GM21619 (cell line): ENCODE measurements at regions not wholly inside any gene's neighbourhood (a gene's known extent, or its start where the extent isn't known, plus 50 kb on each side); places are given as distances from the start of the nearest gene placed in this dataset.
"Not testable (repeated sequence)": the region's sequence is repeated elsewhere in the genome, so short reads cannot be mapped to it uniquely, and the experiment has no call there.

Source experiments
- ATAC-seq: cut with Tn5 transposase; IDR thresholded peaks from one replicate; pipeline ENCODE4 v1.9.1; 2021; ENCODE audit not compliant: unreplicated experiment

DNA sequence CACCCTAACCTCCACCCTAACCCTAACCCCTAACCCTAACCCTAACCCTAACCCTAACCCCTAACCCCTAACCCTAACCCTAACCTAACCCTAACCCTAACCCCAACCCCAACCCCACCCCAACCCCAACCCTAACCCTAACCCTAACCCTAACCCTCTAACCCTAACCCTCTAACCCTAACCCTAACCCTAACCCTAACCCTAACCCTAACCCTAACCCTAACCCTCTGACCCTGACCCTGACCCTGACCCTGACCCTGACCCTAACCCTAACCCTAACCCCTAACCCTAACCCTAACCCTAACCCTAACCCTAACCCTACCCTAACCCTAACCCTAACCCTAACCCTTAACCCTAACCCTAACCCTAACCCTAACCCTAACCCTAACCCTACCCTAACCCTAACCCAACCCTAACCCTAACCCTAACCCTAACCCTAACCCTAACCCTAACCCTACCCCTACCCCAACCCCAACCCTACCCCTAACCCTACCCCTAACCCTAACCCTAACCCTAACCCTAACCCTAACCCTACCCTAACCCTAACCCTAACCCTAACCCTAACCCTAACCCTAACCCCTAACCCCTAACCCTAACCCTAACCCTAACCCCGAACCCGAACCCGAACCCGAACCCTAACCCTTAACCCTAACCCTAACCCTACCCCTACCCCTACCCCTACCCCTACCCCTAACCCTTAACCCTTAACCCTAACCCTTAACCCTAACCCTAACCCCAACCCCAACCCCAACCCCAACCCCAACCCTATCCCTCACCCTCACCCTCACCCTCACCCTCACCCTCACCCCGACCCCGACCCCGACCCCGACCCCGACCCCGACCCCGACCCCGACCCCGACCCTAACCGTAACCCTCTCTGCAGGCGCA is 186.2 kb upstream of the CHL1 start:
- not testable (repeated sequence) for ATAC-seq

GRCh38 chr3:11734-12133 is 184.8 kb upstream of the CHL1 start:
- ATAC-seq: no peak

DNA sequence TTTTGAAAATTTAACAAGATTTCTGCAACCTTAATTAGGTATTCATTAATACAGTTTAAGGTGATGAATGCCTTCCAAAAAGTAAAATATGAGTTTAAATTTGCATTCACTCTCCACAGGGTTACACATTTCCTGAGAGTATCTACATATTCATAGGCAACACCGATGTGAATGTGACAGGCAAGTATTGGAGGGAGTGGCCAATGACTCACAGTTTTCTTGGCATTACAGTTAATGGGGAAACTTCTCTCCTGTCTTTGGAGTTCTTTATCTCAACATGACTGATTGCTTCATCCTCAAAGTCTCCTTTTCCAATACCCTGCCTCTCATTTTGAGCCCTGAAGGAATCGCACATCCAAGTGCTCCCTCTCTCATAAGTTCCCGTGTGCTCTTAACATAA is 181.9 kb upstream of the CHL1 start:
- no peak for ATAC-seq

- no peak for ATAC-seq
Measured at GRCh38 chr3:16366-16765, 180.2 kb upstream of the CHL1 start.

GRCh38 chr3:20421-20820 is 176.1 kb upstream of the CHL1 start:
- ATAC-seq: no peak

- no peak for ATAC-seq
Measured at GRCh38 chr3:24006-24405, 172.6 kb upstream of the CHL1 start.

GRCh38 chr3:25056-25455 is 171.5 kb upstream of the CHL1 start:
- ATAC-seq: no peak

DNA sequence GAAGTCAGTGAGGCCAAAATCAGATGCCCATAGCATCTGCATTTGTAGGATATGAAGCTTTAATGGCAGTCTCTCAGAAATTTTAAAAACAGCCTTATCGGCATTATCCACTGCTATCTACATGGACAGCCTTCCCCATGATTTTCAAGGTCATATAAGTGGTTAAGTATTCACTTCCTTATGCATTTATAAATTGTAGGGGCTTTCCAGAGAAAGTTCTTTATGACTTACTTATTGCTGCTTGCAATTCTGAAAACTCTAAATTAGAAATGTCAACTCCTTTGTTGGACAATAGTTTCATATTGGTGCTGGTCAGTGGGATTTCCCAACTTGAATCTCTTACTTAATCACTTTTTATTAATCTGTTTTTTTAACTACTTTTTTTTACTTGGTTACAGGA is 160.6 kb upstream of the CHL1 start:
- ATAC-seq: not testable (repeated sequence)

DNA sequence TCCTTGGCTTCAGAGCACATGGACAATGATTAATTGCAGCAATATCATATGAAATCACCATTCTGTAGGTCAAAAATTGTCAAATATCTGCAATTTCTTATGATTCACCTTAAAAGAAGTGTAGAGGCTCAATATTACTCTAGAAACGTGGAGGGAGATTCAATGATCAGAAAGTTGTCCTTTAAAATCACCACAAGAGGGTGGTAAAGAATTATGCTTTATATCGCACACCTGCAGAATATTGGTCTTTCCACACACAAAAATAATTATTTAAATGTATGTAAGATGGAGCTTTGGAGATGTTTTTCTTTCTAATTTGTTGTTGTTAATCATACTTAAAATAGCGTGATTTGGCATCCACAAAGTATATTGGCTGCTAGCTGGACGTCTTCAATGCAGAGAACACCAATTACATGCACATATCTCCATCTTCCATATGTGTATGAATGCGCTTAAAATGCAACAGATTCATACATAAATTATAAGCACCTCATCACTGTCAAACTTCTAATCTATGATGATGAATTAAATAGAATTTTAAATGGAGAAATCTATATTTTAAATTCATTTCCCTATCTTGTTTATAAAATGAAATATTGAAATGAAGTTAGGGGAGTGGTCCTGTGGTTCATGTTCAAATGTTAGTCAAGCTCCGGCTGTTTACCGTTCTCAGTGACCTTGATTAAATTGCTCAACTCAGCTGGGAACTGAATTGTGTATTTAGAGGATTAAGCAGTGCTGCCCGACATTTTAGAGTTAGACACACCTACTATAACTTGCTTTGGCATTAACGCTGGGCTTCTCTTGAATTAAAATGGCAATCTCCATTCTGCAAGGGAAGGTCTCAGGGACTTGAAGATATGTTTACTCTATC is 153.5 kb upstream of the CHL1 start:
- ATAC-seq: peak; percentile 61

GRCh38 chr3:44028-44676 is 152.4 kb upstream of the CHL1 start:
- no peak for ATAC-seq

- not testable (repeated sequence) for ATAC-seq
Measured at GRCh38 chr3:44941-45340, 151.6 kb upstream of the CHL1 start.

DNA sequence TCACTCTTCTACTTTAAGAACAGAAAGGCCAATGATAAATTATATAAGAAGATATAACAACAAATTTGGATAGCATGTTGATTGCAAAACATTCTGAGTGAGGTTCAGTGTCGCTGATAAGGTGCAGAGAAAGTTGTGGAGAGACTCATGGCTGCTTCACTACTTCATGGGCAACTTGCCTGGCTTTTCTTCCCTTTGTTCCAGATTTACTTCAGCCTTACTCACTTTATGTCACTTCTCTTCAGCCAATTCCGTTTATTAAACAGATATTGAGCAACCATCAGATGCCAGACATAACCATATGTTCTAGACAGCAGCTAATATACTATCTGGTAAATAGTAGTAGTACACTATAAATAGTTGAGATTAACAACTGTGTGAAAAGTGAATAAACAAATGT is 150.0 kb upstream of the CHL1 start:
- ATAC-seq: no peak

DNA sequence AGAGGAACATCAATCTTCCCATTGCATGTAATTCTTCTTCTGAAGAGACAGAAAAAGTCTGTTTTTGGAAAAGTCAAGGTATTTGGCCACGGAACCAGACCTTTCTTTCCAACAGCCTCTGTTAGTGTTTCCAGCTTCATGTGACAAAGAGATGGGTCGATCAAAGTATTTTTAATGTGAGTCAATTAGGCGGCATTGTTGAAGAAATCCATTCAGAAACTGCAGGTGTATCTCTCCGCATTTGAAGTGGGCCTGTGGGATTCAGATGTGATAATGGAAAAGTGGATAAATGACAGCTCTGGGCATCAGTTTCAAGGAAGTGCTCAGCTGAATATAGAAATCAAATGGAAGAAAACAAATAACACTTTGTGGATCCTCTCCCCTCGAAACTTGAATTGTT is 143.1 kb upstream of the CHL1 start:
- ATAC-seq: not testable (repeated sequence)

DNA sequence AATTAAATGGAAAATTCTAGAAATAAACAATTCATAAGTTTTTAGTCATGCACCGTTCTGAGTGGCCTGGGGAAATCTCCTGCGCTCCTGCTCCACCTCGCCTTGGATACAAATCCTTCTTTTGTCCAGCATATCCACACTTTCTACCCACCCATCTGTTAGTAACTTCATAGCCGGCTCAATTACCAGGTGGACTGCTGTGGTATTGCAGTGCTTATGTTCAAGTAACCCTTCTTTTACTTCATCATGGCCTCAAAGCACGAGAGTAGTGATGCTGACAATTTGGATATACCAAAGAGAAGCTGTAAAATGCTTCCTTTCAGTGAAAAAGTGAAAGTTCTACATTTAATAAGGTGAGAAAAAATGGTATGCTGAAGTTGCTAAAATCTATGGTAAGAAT is 142.3 kb upstream of the CHL1 start:
- no peak for ATAC-seq

- no peak for ATAC-seq
Measured at GRCh38 chr3:56672-57071, 139.9 kb upstream of the CHL1 start.

DNA sequence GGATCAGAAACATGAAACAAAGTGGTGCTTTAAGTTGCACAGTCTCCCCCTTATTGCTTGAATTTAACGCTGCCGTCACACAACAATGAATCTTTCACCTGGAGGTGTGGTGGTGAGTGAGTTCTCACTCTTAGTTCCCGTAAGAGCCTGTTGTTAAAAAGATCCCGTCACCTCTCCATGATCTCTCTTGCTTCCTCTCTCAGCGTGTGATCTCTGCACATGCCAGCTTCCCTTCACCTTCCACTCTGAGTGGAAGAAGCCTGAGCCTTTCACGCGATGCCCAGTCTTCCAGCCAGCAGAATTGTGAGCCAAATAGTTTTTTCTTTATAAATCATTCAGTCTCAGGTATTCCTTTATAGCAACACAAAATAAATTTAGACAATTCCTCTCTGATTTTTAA is 136.7 kb upstream of the CHL1 start:
- ATAC-seq: no peak

DNA sequence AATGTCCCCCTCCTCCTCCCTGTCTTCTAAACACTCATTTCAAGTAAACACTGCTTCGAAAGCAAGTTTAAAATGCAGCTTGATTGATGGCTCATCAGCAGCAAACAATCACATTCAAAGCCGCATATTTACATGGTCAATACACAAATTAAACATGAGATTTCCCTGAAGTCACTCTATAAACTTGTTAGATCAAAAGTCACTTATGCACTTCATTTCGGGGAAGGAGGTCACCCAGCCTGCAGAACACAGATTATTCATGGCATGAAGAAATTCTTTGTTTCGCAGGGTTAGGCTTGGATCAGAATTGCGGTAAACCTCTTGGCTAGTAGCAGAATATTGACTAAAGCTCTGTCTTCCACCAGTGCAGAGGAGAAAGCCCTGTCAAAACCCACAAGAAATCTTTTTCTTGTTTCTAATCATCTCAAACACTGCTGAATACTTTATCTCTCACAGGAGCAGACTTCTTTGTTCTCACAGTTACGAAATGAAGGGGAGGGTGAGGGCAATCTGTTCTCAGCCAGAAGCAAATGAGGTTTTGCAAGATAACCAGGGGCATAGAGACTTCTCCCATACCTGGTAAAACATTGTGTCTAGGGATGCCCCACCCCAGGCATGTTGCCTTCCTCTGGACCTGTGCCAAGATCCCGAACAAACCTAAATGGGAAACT is 133.3 kb upstream of the CHL1 start:
- no peak for ATAC-seq

DNA sequence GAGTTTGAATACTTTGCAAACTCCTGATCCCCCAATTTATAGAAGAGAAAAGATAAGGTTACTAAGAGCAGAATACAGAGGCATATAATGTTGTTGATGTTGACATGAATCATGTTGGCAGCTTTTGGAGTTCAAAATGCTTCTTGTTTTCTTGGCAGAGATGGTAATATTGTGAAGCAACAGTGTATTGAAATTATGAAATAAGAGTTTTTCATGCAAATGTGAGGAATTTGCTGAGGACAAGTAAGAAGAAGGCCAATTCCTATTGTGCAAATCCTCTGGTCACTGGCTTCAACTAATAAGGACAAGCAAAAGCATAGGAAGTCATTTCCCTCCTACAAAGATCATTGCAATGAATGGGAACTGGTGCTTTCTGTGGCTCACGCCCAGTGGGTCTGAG is 126.9 kb upstream of the CHL1 start:
- ATAC-seq: no peak

DNA sequence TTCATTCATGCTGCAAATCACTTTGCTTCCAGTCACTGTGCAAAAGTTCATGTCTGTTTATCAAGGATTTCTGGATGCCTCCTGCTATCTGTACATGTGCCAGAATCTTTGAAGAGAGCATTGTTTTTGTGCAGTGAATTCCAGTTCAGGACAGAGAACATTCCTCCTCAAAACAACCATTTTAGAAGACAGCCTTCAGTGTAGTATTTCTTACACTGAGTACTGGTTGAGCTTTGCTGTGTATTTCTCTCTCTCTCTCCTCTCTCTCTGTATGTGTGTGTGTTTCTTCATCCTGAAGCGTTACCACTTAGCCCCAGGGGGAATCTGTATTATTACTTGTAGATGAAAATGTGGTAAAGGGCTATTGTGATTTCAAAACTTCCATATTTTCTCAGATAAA is 123.8 kb upstream of the CHL1 start:
- no peak for ATAC-seq

GRCh38 chr3:73271-73670 is 123.3 kb upstream of the CHL1 start:
- ATAC-seq: no peak

DNA sequence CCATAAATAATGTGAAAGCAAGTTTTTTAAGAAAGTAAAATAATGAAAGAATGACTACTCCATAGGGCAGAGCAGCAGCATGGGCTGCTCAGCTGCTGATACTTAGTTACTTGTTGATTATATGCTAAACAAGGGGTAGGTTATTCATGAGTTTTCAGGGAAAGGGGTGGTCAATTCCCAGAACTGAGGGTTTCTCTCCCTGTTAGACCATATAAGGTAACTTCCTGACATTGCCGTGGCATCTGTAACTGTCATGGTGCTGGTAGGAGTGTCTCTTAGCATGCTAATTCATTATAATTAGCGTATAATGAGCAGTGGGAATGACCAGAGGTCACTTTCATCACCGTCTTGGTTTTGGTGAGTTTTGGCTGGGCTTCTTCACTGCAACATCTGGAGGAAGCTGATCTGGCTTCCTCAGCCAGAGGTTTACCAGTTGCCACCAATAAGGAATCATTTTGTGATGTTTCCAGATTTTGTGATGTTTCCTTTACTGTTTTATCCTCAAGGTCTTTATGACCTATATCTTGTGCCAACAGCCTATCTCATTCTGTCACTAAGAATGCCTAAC is 121.8 kb upstream of the CHL1 start:
- no peak for ATAC-seq
